ENCODE measurements at regions not wholly inside any gene's neighbourhood (a gene's known extent, or its start where the extent isn't known, plus 50 kb on each side); places are given as distances from the start of the nearest gene placed in this dataset.

GRCh38 chr6:23011615-23012014, 442.2 kb downstream of the HDGFL1 start:
- TF ChIP-seq POLR2A (IDR thresholded peaks at IDR 0.05; ENCODE audit: low read depth, low read length): no peak
- no peak for TF ChIP-seq CTCF (conservative IDR thresholded peaks at IDR 0.05; ENCODE audit: low read depth, low read length)
